ENCODE measurements at regions not wholly inside any gene's neighbourhood (a gene's known extent, or its start where the extent isn't known, plus 50 kb on each side); places are given as distances from the start of the nearest gene placed in this dataset.

DNA sequence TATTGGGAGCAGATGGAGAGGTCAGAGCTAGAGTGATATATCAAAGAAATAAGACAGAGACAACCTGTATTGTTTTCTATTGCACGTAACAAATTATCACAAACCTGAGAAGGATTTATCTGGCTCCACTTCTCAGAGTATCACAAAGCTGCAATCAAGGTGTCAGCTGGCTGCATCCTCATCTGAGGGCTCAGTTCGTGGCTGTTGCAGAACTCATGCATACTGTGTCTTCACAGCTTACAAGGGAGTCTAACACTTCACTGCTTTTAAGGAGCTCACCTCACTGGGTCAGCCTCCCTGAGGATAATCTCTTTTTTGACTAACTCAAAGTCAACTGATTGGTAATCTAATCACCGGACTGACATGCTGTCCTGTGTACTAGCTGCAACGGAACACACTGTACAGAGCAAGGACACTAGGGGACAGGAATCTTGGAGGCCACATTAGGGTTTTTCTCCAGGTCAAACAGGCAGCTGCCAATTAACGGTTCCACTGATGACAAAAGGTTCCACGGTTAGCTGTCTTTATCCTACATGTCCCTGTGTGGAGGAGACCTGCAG lies 1006.8 kb upstream of the SEMA6D start:
- TF ChIP-seq, protein P1, sequence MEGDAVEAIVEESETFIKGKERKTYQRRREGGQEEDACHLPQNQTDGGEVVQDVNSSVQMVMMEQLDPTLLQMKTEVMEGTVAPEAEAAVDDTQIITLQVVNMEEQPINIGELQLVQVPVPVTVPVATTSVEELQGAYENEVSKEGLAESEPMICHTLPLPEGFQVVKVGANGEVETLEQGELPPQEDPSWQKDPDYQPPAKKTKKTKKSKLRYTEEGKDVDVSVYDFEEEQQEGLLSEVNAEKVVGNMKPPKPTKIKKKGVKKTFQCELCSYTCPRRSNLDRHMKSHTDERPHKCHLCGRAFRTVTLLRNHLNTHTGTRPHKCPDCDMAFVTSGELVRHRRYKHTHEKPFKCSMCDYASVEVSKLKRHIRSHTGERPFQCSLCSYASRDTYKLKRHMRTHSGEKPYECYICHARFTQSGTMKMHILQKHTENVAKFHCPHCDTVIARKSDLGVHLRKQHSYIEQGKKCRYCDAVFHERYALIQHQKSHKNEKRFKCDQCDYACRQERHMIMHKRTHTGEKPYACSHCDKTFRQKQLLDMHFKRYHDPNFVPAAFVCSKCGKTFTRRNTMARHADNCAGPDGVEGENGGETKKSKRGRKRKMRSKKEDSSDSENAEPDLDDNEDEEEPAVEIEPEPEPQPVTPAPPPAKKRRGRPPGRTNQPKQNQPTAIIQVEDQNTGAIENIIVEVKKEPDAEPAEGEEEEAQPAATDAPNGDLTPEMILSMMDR (IDR thresholded peaks at IDR 0.05; ENCODE audit: low read depth, low read length) = no peak
- TF ChIP-seq POLR2A (IDR thresholded peaks at IDR 0.05; ENCODE audit: extremely low read depth, insufficient read length) (no peak), MYC (IDR thresholded peaks at IDR 0.05; ENCODE audit: low read depth, low read length) (no peak)
- TF ChIP-seq, protein P2, sequence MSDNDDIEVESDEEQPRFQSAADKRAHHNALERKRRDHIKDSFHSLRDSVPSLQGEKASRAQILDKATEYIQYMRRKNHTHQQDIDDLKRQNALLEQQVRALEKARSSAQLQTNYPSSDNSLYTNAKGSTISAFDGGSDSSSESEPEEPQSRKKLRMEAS (IDR thresholded peaks at IDR 0.05; ENCODE audit: low read depth, low read length) = no peak
